HG02759 (cell line): ENCODE measurements at regions not wholly inside any gene's neighbourhood (a gene's known extent, or its start where the extent isn't known, plus 50 kb on each side); places are given as distances from the start of the nearest gene placed in this dataset.
"Not testable (repeated sequence)": the region's sequence is repeated elsewhere in the genome, so short reads cannot be mapped to it uniquely, and the experiment has no call there.

ENCODE experiments used
- ATAC-seq: cut with Tn5 transposase; IDR thresholded peaks from one replicate; pipeline ENCODE4 v1.9.1; 2021; ENCODE audit warnings: mild to moderate bottlenecking, moderate library complexity; ENCODE audit not compliant: unreplicated experiment

DNA sequence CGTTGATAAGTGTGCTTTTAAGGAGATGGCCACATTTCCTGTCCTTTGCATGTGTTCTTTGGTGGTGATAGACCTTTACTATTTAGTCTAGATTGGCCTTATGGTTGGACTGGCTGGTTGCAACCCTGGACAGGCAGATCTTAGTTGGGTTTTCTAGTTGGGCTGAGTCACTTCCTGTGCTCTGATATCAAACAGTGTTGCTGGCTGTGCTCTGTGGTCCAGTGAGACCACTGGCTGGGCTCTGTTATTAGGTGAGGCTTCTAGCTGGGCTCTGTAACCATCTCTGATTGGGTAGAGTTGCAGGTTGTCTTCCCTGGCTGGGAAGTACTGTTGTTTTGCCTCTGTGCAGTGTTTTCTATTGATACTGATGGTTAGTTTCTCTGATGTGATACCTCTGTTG is 432.5 kb downstream of the LRRC70 start:
- no peak for ATAC-seq

DNA sequence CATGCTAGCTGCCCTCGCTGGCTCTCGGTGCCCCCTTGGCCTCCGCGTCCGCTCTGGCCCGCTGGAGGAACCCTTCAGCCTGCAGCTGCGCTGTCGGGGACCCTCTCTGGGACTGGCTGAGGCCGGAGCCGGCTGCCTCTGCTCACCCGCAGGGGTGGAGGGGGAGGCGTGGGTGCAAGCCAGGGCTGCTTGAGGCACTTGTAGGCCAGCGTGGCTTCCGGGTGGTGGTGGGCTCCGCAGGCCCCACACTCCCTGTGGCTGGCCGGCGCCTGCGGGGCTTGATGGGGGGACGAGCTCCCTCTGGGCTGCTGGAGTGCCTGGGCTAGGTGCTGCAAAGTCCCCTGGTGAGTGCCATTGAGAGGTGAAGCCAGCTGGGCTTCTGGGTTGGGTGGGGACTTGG is 429.6 kb downstream of the LRRC70 start:
- no peak for ATAC-seq

DNA sequence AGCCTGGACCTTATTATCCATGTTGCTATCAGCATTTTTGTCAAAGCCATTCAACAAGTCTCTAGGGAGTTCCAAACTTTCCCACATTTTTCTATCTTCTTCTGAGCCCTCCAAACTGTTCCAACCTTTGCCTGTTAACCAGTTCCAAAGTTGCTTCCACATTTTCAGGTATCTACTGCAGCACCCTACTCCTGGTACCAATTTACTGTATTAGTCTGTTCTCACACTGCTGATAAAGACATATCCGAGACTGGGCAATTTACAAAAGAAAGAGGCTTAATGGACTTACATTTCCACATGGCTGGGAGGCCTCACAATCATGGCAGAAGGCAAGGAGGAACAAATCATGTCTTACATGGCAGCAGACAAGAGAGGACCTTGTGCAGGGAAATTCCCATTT is 416.2 kb downstream of the LRRC70 start:
- ATAC-seq: not testable (repeated sequence)

DNA sequence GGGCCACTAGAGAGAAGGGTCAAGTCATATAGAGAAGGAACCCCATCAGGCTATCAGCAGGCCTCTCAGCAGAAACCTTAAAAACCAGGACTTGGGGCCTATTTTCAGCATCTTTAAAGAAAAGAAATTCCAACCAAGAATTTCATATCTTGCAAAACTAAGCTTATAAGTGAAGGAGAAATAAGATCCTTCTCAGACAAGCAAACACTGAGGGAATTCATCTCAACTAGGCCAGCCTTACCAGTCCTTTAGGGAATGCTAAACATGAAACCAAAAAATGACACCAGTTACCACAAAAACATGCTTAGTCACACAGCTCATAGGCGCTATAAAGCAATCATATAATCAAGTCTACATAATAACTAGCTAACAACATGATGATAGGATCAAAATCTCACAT is 407.1 kb downstream of the LRRC70 start:
- no peak for ATAC-seq

DNA sequence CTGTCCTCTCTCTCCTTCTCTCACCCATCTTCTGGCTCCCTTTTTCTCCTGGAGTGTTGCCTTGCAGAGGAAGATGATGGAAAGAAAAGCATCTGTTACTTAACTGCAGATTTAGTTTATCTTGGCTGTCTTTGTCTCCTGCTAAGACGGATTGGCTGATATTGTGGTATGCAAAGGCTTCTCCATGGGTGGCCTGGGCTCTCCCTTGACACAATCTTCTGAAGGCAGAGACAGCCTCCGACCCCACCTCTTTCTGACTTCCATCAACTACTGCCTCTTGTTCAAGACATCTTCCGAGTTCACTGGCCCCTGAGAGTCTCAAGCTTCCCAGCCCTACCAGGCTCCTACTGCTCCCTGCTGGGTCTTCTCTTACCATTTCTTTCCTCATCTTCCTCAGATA is 403.7 kb downstream of the LRRC70 start:
- ATAC-seq: no peak

DNA sequence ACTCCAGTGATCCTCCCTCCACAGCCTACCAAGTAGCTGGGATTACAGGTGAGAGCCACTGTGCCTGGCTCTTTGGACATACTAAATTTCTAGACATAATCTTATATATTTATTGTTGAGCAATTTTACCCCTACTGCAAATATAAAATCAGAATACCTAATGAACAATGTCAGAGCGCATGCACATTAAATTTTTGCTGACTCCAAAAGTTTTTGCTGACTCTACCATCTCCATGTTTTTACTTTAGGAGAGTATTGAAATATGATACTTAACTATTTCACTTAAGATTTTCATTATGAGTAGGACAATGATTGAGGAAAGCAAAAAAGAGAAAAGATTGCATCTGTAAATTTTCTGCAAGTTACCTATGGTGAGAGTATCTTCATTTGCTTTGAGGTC is 402.3 kb downstream of the LRRC70 start:
- ATAC-seq: no peak

DNA sequence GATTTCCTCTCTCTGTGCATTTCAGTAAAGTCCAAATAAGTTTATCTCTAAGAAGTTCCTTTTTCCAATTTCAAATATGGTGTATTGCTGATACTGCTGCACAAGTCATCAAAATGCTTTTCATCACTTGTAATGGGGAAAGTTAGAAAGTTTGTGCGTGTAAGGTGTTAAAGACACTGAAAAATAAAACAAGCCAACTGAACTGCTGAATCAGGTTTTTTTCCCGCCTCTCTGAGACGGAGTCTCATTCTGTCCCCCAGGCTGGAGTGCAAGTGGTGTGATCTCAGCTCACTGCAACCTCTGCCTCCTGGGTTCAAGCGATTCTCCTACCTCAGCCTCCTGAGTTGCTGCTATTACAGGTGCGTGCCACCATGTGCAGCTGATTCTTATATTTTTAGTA is 400.9 kb downstream of the LRRC70 start:
- no peak for ATAC-seq

DNA sequence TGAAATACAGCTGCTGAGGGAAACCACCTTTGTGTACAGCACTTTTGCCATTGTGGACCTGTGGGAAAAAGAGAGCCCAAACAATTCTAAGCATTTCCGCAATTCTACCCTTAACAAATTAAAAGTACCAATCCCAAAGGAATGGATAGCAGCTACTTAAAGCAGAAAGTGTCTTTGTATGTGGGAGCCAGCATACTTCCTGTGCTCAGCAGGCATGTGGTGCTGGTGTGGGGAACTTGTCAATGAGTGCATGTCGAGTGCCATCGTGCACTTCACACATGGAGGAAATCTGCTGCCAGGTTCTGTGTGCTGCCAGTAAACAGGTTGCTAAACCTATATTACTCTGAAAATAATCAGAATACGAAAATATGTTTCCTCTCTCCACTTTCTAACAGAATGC is 399.0 kb downstream of the LRRC70 start:
- ATAC-seq: no peak

DNA sequence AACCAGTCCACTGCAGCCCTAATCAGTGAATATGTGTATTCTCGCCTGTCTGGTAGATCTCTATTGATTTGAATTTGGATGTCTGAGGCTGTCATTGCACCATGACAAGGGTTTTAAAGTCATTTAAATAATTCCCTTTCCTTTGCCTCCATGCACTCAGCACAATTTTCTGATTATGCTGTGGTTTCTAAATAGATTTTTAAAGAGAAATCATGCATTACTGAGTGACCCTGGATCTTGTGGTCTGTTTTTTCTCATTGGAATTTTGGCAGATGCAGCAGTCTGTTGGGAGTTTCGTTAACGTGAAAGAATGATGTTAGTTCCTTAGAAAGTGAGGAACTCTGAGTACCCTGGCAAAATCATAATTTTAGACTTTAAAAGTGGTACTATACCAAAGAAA is 396.0 kb downstream of the LRRC70 start:
- no peak for ATAC-seq

DNA sequence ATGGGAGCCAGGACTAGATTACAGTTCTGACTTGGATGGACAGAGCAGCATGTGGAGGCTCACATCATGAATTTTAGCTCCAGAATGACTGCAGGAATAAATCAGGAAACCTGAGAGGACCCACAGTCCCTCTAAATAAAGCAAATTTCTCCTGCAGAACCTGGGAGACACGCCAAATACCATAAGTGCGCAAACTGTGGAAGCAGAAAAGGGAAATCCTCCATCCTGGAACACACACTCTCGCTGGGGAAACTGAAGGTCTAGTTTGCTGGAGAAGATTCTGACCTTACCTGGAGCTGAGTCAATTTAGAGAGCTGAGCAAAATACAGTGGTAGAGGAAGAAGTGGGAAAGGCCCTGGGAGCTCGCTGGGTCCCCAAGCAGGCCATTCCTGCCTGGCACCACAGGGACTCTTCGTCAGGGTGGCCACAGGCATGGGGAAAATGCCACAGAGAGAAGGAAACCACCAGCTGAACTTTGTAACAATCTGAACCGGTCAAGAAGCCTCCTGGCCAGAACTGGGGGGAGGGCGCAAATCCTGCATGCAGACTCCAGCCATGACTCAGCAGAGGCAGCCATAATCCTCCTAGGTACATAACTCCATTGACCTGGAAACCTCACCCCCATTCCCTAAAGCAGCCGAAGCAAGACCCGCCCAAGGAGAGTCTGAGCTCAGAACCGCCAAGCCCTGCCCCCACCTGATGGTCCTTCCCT is 390.9 kb downstream of the LRRC70 start:
- ATAC-seq: no peak

DNA sequence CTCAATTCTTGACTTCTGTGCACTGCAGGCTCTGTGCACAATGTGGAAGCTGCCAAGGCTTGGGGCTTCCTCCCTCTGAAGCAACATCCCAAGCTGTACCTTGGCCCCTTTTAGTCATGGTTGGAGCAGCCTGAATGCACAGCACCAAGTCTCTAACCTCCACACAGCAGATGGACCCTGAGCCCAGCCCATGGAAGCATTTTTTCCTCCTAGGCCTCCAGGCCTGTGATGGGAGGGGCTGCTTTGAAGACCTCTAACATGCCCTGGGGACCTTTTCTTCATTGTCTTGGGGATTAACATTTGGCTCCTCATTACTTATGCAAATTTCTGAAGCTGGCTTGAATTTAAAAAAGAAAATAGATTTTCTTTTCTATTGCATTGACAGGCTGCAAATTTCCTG is 385.8 kb downstream of the LRRC70 start:
- ATAC-seq: no peak

DNA sequence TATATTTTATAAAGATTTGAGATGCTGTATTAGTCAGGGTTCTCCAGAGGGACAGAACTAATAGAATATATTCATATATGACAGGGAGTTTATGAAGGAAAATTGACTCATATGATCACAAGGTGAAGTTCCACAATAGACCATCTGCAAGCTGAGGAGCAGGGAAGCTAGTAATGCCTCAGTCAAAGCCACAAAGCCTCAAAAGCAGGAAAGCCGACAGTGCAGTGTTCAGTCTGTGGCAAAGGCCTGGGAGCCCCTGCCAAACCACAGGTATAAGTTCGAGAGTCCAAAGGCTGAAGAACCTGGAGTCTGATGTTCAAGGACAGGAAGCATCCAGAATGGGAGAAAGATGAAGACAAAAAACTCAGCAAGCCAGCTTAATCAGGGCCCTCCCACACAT is 382.2 kb downstream of the LRRC70 start:
- no peak for ATAC-seq

DNA sequence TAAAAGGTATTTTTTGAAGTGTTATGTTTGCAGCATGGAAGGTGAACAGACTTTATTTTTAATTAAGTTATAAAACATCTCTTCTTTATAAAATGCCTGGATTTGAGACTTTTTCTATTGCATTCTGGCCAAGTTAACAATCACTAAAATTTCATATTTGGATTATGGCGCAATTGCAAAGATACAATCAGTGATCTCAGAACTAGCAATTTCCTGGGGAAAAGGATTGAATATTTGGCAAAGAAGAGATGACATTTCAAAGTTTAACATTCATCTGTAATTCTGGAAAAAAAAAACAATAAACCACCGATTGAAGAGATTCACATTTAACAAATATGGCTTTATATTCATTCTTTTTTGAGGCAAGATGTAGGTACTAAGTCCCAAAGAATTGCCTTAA is 378.0 kb downstream of the LRRC70 start:
- no peak for ATAC-seq

DNA sequence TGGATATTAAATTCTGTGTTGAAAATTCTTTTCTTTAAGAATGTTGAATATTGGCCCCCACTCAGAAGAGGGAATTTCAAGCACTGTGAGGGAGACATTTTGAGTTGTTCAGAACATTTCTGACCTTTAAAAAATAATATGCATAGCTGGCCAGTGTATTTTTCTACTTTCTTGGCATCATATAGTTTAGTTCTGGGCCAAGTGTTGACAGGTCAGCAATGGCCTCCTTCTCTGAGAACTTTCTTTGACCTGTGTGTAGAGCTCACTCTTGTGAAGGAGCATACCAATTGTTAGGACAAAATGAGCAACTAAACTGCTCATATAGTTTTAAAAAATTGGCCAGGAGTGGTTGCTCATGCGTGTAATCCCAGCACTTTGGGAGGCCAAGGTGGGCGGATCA is 376.0 kb downstream of the LRRC70 start:
- no peak for ATAC-seq

DNA sequence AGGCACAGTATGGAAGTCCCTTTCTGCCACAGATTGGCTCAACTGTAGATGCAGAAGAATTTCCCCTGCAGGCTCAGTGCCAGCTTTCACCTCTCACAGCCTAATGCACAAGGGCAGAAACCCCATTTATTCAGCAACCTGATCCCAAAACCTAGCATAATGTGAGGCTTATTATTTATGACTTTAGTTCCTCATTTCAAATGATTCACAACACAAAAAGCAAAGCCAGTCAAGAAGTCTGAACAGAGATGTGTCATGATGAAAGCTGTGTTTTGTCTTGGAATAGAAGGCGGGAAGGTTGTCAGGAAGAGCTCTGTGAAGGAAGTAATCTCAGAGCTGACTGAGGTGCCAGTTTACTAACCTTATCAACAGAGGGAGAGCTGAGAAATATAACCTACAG is 369.7 kb downstream of the LRRC70 start:
- ATAC-seq: no peak

DNA sequence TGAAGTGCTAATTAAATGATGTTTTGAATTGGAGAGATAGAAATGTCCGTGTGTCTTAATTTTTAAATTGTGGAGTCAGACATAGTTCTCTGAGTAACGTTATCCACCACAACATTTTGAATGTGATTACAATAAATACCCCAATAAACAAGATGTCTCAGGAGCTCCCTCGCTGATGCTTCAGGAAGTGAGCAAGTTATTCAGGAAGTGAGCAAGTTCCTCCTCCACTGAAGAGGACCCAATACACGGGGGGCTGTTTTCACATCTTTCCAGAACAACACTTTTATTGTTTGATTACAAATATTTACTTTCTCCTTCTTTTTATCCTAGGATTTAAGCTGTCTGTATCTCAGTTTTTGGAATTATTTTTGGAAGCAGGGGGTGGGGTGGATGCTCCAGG is 363.8 kb downstream of the LRRC70 start:
- ATAC-seq: no peak

DNA sequence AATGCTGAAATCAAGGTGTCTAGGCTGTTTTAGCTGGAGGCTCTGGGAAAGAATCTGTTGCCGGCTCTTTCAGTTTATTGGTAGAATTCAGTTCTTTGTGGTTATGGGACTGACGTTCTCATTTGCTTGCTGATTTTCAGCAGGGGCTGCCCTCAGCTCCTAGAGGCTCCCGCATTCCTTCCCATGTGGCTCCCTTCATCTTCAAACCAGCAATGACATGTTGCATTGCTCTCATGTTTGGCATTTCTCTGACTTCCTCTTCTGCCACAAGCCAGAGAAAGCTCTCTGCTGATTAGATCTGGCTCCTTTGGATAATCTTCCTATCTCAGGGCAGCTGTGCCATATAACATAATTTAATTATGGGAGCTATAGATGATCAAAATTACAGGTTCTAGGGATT is 360.3 kb downstream of the LRRC70 start:
- ATAC-seq: no peak

DNA sequence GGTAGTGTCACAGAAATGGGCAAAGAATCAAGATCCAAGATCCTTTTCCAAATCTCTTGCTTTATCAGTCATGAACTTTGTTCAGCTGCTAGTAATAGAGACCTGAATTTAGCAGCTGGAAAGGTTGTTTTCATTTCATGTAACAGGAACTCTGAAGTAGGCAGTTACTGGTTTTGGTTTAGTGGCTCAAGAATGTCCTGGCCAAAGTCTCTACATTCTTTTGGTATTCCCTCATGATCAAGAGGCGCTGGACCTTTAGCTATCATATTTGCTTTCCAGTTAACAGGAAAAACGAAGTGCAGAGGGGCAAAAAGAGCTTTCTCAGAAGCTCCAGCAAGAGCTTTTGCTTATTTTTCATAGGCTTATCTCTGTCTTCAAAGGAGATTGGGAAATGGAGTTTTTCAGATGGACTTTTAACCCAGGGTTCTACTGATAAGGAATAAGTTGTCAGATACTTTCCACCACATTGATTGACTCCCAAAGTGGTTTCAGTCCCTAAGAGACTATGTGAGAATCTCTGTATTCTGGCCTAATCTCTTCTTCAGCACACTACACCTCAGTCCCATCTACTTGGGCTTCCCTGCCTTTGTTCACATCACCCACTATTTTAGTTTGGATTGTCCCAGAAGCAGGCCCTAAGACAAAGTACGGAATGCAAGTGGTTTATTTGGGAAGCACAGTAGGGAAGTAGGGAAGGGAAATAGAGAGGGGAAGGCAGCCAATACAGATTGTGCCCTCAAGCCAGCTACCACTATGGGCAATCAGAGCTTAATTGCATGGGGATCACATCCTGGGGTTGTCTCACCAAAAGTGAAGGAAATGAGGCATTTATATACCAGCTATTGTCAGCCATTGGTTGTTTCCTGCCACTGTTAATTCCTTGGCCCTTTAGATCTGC is 359.3 kb downstream of the LRRC70 start:
- ATAC-seq: no peak

DNA sequence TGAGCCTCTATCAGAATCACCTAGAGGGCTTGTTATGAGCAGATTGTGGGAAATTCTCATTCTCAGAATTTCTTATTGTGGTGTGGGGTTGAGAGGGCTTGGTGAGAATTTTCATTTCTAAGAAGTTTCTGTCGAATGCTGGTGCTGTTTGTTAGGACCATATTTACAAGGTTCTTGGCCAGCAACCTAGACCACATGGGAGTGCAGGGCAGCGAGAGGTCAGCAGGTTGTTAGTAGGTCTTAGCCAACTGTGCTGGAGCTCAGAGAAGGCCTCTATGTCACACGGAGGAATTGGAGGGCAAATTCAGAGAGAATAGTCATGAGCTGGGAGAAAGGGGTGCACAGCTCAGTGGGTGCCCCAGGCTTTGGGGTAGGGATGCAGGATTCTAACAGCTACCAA is 357.0 kb downstream of the LRRC70 start:
- no peak for ATAC-seq

DNA sequence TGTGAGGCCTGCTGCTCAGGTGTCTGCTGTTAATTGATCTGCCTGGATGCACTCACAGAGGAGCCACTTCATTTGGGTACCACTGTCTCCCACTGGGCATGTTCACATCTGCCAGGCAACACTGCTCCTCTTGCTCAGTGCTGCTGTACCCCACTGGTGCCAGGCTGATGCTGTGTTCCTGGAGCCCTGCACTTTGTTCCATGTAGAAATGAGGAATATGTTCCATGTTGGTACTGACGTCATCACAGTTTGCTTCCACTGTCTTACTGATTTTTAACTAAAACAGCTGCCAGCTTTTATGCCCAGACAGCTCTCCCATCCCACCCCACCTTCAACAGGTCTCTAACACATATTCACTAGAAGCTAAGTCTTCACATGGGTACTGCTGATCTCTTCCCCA is 355.7 kb downstream of the LRRC70 start:
- ATAC-seq: no peak

DNA sequence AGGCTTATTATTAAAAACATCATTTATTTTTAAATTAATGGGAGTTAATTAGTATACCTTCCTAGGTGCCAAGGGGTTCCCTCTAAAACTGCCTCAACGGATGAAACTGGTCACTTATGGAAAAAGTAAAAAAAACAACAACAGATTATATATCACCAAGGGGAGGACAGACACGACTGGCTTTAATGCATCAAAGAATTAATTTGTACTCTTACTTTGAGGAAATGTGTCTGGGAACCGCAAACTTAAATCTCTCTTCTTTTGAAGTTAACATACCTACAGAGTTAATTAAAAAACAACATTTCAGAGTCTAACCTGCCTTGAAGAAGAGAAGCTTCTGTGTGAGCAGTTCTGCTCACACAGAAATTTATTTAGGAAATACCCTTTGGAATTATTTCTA is 354.6 kb downstream of the LRRC70 start:
- ATAC-seq: no peak

DNA sequence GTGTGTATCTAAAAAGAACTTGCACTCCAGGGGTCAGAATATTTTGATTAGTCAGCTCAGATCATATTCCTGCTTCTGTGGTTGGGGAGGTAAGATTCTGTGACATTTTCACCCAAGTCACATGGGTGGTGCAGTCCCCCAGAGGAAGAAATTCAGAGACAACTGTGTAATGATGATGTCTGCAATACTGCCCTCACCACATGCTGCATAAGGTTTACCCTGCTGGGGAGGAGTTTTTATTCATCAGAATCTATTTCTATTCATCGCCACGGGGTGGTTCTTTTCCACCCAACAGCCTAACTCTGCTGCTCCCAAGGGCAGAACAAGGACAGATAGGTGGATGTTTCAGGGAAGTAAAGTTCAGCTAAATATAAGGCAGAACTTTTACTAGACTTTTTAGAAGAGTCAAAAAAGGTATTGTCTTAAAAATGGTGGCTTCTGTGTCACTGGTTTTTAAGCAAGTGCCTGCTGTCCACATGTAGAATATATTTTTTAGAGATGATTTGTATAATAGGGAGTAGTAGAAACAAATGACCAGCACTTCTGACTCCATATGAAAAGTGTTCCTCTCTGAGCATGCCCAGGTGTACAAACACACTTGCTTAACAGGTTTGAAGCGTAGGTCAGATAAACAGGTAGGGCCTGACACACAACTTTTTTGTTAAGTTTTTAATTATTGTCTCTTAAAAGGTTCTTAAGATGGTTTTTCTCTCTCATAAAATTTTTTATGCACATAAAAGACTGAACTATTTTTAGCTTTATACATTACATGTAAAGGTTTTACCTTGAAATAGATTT is 352.7 kb downstream of the LRRC70 start:
- no peak for ATAC-seq
